OCI-LY3 (cell line): ENCODE measurements at regions not wholly inside any gene's neighbourhood (a gene's known extent, or its start where the extent isn't known, plus 50 kb on each side); places are given as distances from the start of the nearest gene placed in this dataset.

Source experiments
- H2AFZ ChIP-seq: fragments of 200-600, 300-600 bp; shearing (Covaris generic); 2 replicates; pipeline ENCODE4 v1.6.0; 2014; ENCODE audit warnings: antibody characterized with exemption, low read depth, low read length
- H3K27ac ChIP-seq: fragments of 200-600, 300-600 bp; sonication (generic); 2 replicates; pipeline ENCODE4 v1.5.1; 2014; ENCODE audit warnings: mild to moderate bottlenecking, low read length, moderate library complexity, mixed read lengths
- H3K27me3 ChIP-seq: fragments of 200-600, 300-600 bp; sonication (generic); 2 replicates; pipeline ENCODE4 v1.6.1; 2014; ENCODE audit warnings: low read depth, low read length, mixed read lengths
- H3K36me3 ChIP-seq: fragments of 200-600, 300-600 bp; sonication (generic); replicated peaks from 2 replicates; pipeline ENCODE3; 2014; ENCODE audit warnings: low read depth, low read length, mixed read lengths
- H3K4me1 ChIP-seq: fragments of 300-600, 200-600 bp; sonication (generic); 2 replicates; pipeline ENCODE4 v1.6.1; 2014; ENCODE audit warnings: low read length, mixed read lengths
- H3K4me2 ChIP-seq: fragments of 200-600, 300-600 bp; sonication (generic); 2 replicates; pipeline ENCODE4 v1.6.1; 2014; ENCODE audit warnings: low read length, mixed read lengths
- H3K4me3 ChIP-seq: fragments of 300-600, 200-600 bp; sonication (generic); 2 replicates; pipeline ENCODE4 v1.5.1; 2014; ENCODE audit warnings: antibody characterized with exemption, mild to moderate bottlenecking, low read length, moderate library complexity
- H3K79me2 ChIP-seq: fragments of 300-600, 200-600 bp; shearing (Covaris generic); 2 replicates; pipeline ENCODE4 v1.6.1; 2014; ENCODE audit warnings: mild to moderate bottlenecking, low read length, mixed read lengths
- H3K9ac ChIP-seq: fragments of 300-600, 200-600 bp; shearing (Covaris generic); 2 replicates; pipeline ENCODE4 v1.6.0; 2014; ENCODE audit warnings: mild to moderate bottlenecking, low read length, moderate library complexity
- H3K9me3 ChIP-seq: fragments of 200-600, 300-600 bp; shearing (Covaris generic); 2 replicates; pipeline ENCODE4 v1.6.1; 2014; ENCODE audit warnings: low read length, mixed read lengths; ENCODE audit not compliant: insufficient read depth
- H4K20me1 ChIP-seq: fragments of 200-600, 300-600 bp; sonication (generic); 2 replicates; pipeline ENCODE4 v1.6.1; 2016; ENCODE audit warnings: low read length, mixed read lengths; ENCODE audit not compliant: insufficient read depth
- CTCF ChIP-seq: fragments of 200-600, 300-600 bp; sonication (generic); IDR thresholded peaks from 2 replicates; pipeline ENCODE4 v1.5.1; 2014; ENCODE audit warnings: antibody characterized with exemption, low read length, low read depth
- EZH2phosphoT487 ChIP-seq: fragments of 200-600 bp; shearing (Covaris generic); IDR thresholded peaks from 2 replicates; pipeline ENCODE4 v1.6.1; 2018; ENCODE audit warnings: antibody characterized with exemption, mixed run types, low read depth

- Histone ChIP-seq H2AFZ (no peak overlapping the region), H3K9ac (no peak overlapping the region), H3K79me2 (no peaks in the 10 kb centered on the region), H3K4me1 (no peaks in the 10 kb centered on the region), H3K4me2 (no peak overlapping the region), H3K27ac (no peak overlapping the region), H3K36me3 (no peaks in the 10 kb centered on the region), H3K9me3 (no peaks in the 10 kb centered on the region), H4K20me1 (no peaks in the 10 kb centered on the region), H3K4me3 (no peak overlapping the region), H3K27me3 (no peaks in the 10 kb centered on the region)
- TF ChIP-seq EZH2phosphoT487 = no peak
- no peak for TF ChIP-seq CTCF
These were observed 456.6 kb upstream of the DYNLRB2 start for GRCh38 chr16:80084163-80084562.

- Histone ChIP-seq H3K79me2 (no peaks in the 10 kb centered on the region), H3K4me3 (no peak overlapping the region), H3K27ac (no peak overlapping the region), H3K36me3 (no peaks in the 10 kb centered on the region), H4K20me1 (no peaks in the 10 kb centered on the region), H3K9ac (no peak overlapping the region), H3K4me2 (no peak overlapping the region), H3K9me3 (no peaks in the 10 kb centered on the region), H3K27me3 (no peaks in the 10 kb centered on the region), H3K4me1 (no peaks in the 10 kb centered on the region), H2AFZ (no peak overlapping the region)
- TF ChIP-seq CTCF (no peak), EZH2phosphoT487 (no peak)
These were observed 457.9 kb upstream of the DYNLRB2 start for GRCh38 chr16:80082906-80083305.

- Histone ChIP-seq H3K4me2 (no peak overlapping the region), H4K20me1 (no peaks in the 10 kb centered on the region), H3K4me3 (no peak overlapping the region), H3K9me3 (no peaks in the 10 kb centered on the region), H2AFZ (no peak overlapping the region), H3K36me3 (no peaks in the 10 kb centered on the region), H3K27me3 (no peaks in the 10 kb centered on the region), H3K4me1 (no peaks in the 10 kb centered on the region), H3K9ac (no peak overlapping the region), H3K27ac (no peak overlapping the region), H3K79me2 (no peaks in the 10 kb centered on the region)
- no peak for TF ChIP-seq CTCF
- TF ChIP-seq EZH2phosphoT487 = no peak
These were observed 458.9 kb upstream of the DYNLRB2 start for GRCh38 chr16:80081846-80082245.

GRCh38 chr16:80080287-80080851 lies 460.4 kb upstream of the DYNLRB2 start:
- Histone ChIP-seq H2AFZ (no peak overlapping the region), H3K9ac (no peak overlapping the region), H3K36me3 (no peaks in the 10 kb centered on the region), H3K27ac (no peak overlapping the region), H4K20me1 (no peaks in the 10 kb centered on the region), H3K4me1 (no peaks in the 10 kb centered on the region), H3K9me3 (no peaks in the 10 kb centered on the region), H3K4me2 (no peak overlapping the region), H3K4me3 (no peak overlapping the region), H3K79me2 (no peaks in the 10 kb centered on the region), H3K27me3 (no peaks in the 10 kb centered on the region)
- TF ChIP-seq EZH2phosphoT487 = no peak
- TF ChIP-seq CTCF = no peak
